ENCODE measurements at regions not wholly inside any gene's neighbourhood (a gene's known extent, or its start where the extent isn't known, plus 50 kb on each side); places are given as distances from the start of the nearest gene placed in this dataset.
"Not testable (repeated sequence)": the region's sequence is repeated elsewhere in the genome, so short reads cannot be mapped to it uniquely, and the experiment has no call there.

GRCh38 chr1:18561967-18562366 lies 68.7 kb upstream of the PAX7 start:
- no peak for DNase-seq (ENCODE audit: low read depth in 3 of 3)

- DNase-seq (ENCODE audit: low read depth in 3 of 3), result no peak
Measured at GRCh38 chr1:18564676-18565075, 66.0 kb upstream of the PAX7 start.

GRCh38 chr1:18565321-18565720 lies 65.3 kb upstream of the PAX7 start:
- no peak for DNase-seq (ENCODE audit: low read depth in 3 of 3)

- no peak for DNase-seq (ENCODE audit: low read depth in 3 of 3)
Measured at GRCh38 chr1:18568489-18568888, 62.2 kb upstream of the PAX7 start.

GRCh38 chr1:18569251-18569650 lies 61.4 kb upstream of the PAX7 start:
- DNase-seq (ENCODE audit: low read depth in 3 of 3), result no peak

- no peak for DNase-seq (ENCODE audit: low read depth in 3 of 3)
Measured at GRCh38 chr1:18569811-18570545, 60.7 kb upstream of the PAX7 start.

GRCh38 chr1:18571275-18571674 lies 59.4 kb upstream of the PAX7 start:
- DNase-seq (ENCODE audit: low read depth in 3 of 3), result no peak

- no peak for DNase-seq (ENCODE audit: low read depth in 3 of 3)
Measured at GRCh38 chr1:18572022-18572880, 58.4 kb upstream of the PAX7 start.

- no peak for DNase-seq (ENCODE audit: low read depth in 3 of 3)
Measured at GRCh38 chr1:18573170-18573569, 57.5 kb upstream of the PAX7 start.

- no peak for DNase-seq (ENCODE audit: low read depth in 3 of 3)
Measured at GRCh38 chr1:18574754-18575153, 55.9 kb upstream of the PAX7 start.

GRCh38 chr1:18575620-18576019 lies 55.0 kb upstream of the PAX7 start:
- peak in 1 of 3 donors; percentile 32 for DNase-seq (ENCODE audit: low read depth in 3 of 3)

- no peak for DNase-seq (ENCODE audit: low read depth in 3 of 3)
Measured at GRCh38 chr1:18578271-18578670, 52.4 kb upstream of the PAX7 start.

GRCh38 chr1:18579267-18579666 lies 51.4 kb upstream of the PAX7 start:
- DNase-seq (ENCODE audit: low read depth in 3 of 3), result not testable (repeated sequence)

GRCh38 chr1:18580047-18580446 lies 50.6 kb upstream of the PAX7 start:
- DNase-seq (ENCODE audit: low read depth in 3 of 3), result no peak

GRCh38 chr1:18580691-18581419 lies 49.8 kb upstream of the PAX7 start:
- no peak for DNase-seq (ENCODE audit: low read depth in 3 of 3)

Data from stimulated activated CD4-positive, alpha-beta T cell treated with anti-CD3 and anti-CD28 coated beads, TNF-alpha, amount 100 ng/mL, for 48 hours (primary cell).